Fibroblast of skin of back (primary cell): ENCODE measurements at regions not wholly inside any gene's neighbourhood (a gene's known extent, or its start where the extent isn't known, plus 50 kb on each side); places are given as distances from the start of the nearest gene placed in this dataset.
A peak's percentile ranks its signal among the peaks of the same experiment; 100 is the strongest.
"Not testable (repeated sequence)": the region's sequence is repeated elsewhere in the genome, so short reads cannot be mapped to it uniquely, and the experiment has no call there.

Experiments
- DNase-seq: peaks from one replicate; pipeline ENCODE4 v3.0.0-alpha.2; 2013

- not testable (repeated sequence) for DNase-seq
These were observed 110.0 kb upstream of the NDUFV2 start for GRCh38 chr18:8992500-8992899.

- peak; percentile 44 for DNase-seq
These were observed 107.9 kb upstream of the NDUFV2 start for GRCh38 chr18:8994603-8995002.

GRCh38 chr18:8995096-8995495, 107.4 kb upstream of the NDUFV2 start:
- DNase-seq: no peak

- DNase-seq: no peak
These were observed 105.6 kb upstream of the NDUFV2 start for GRCh38 chr18:8996771-8997432.

GRCh38 chr18:8997634-8998033, 104.9 kb upstream of the NDUFV2 start:
- no peak for DNase-seq

GRCh38 chr18:8998481-8999217, 103.8 kb upstream of the NDUFV2 start:
- peak; percentile 65 for DNase-seq

- DNase-seq: no peak
These were observed 102.6 kb upstream of the NDUFV2 start for GRCh38 chr18:8999872-9000271.

GRCh38 chr18:9000733-9001132, 101.8 kb upstream of the NDUFV2 start:
- DNase-seq: no peak

- peak; percentile 57 for DNase-seq
These were observed 101.3 kb upstream of the NDUFV2 start for GRCh38 chr18:9001209-9001608.

- no peak for DNase-seq
These were observed 98.9 kb upstream of the NDUFV2 start for GRCh38 chr18:9003406-9004100.

GRCh38 chr18:9004308-9004707, 98.2 kb upstream of the NDUFV2 start:
- not testable (repeated sequence) for DNase-seq

- DNase-seq: not testable (repeated sequence)
These were observed 94.8 kb upstream of the NDUFV2 start for GRCh38 chr18:9007700-9008099.

- no peak for DNase-seq
These were observed 94.2 kb upstream of the NDUFV2 start for GRCh38 chr18:9008200-9008708.

- DNase-seq: no peak
These were observed 93.5 kb upstream of the NDUFV2 start for GRCh38 chr18:9008709-9009635.

GRCh38 chr18:9009703-9010488, 92.6 kb upstream of the NDUFV2 start:
- no peak for DNase-seq

GRCh38 chr18:9011431-9011830, 91.1 kb upstream of the NDUFV2 start:
- no peak for DNase-seq

- DNase-seq: no peak
These were observed 88.5 kb upstream of the NDUFV2 start for GRCh38 chr18:9013926-9014373.

- no peak for DNase-seq
These were observed 86.8 kb upstream of the NDUFV2 start for GRCh38 chr18:9015689-9016088.

GRCh38 chr18:9016633-9017166, 85.8 kb upstream of the NDUFV2 start:
- no peak for DNase-seq

- peak; percentile 94 for DNase-seq
These were observed 85.2 kb upstream of the NDUFV2 start for GRCh38 chr18:9017167-9017904.
